H1 (cell line): ENCODE measurements at regions not wholly inside any gene's neighbourhood (a gene's known extent, or its start where the extent isn't known, plus 50 kb on each side); places are given as distances from the start of the nearest gene placed in this dataset.

Experiments used
- CTCF ChIA-PET: fragments of 300-600 bp; sonication (Branson Sonifier 250); formaldehyde crosslinking; loops from one replicate; lab custom pipeline; 2021; ENCODE audit not compliant: partially characterized antibody; lab: Charles Lee
- POLR2A ChIA-PET: fragments of 300-600 bp; sonication (Branson Sonifier 250); formaldehyde crosslinking; loops from one replicate; lab custom pipeline; 2021; ENCODE audit warnings: inconsistent platforms; ENCODE audit not compliant: partially characterized antibody; lab: Charles Lee
- DNase-seq, 2 experiments: peaks; one replicate each; pipeline versions ENCODE4 v3.0.0 to v3.0.0-alpha.2; 2010 to 2022; ENCODE audit warnings: low spot score in 2 of 2, low read depth in 1 of 2, mixed read lengths in 1 of 2
- FAIRE-seq: peaks from 2 replicates; lab custom pipeline; 2011; peaks lifted over from hg19 to GRCh38; lab: Jason Lieb, UNC
- H2AFZ ChIP-seq: 2 replicates; pipeline ENCODE4 v1.8.1; 2012; ENCODE audit warnings: low read length, inconsistent platforms
- H2AK5ac ChIP-seq: 2 replicates; pipeline ENCODE4 v1.6.1; 2013; ENCODE audit warnings: low read depth, low read length
- H2BK120ac ChIP-seq: replicated peaks from 2 replicates; pipeline ENCODE3; 2013; ENCODE audit warnings: low read depth, low read length, inconsistent platforms
- H2BK12ac ChIP-seq: 2 replicates; pipeline ENCODE4 v1.6.1; 2013; ENCODE audit warnings: low read depth, low read length
- H2BK15ac ChIP-seq: 2 replicates; pipeline ENCODE4 v1.6.1; 2013; ENCODE audit warnings: low read length
- H2BK20ac ChIP-seq: 2 replicates; pipeline ENCODE4 v1.6.1; 2013; ENCODE audit warnings: low read length
- H2BK5ac ChIP-seq: 2 replicates; pipeline ENCODE4 v1.6.1; 2013; ENCODE audit warnings: low read depth, low read length
- H3K14ac ChIP-seq: 2 replicates; pipeline ENCODE4 v1.6.1; 2013; ENCODE audit warnings: inconsistent platforms; ENCODE audit not compliant: insufficient read length
- H3K18ac ChIP-seq: 2 replicates; pipeline ENCODE4 v1.6.1; 2013; ENCODE audit warnings: low read length; ENCODE audit errors: extremely low read depth
- H3K23ac ChIP-seq: 2 replicates; pipeline ENCODE4 v1.6.1; 2013; ENCODE audit warnings: inconsistent platforms; ENCODE audit not compliant: insufficient read length
- H3K23me2 ChIP-seq: 2 replicates; pipeline ENCODE4 v1.6.1; 2013; ENCODE audit warnings: low read depth, low read length
- H3K27ac ChIP-seq: 2 replicates; pipeline ENCODE4 v1.6.1; 2011; ENCODE audit warnings: low read depth, low read length, inconsistent platforms
- H3K27me3 ChIP-seq, 4 experiments: replicated peaks in 1 of 4; 1 replicate in 1 of 4; 2 replicates in 3 of 4; pipeline versions ENCODE4 v1.6.1 to v1.8.1; 2011 to 2013; ENCODE audit warnings: low read length in 3 of 4, mild to moderate bottlenecking in 3 of 4, inconsistent platforms in 2 of 4, mixed read lengths in 2 of 4, moderate library complexity in 1 of 4; ENCODE audit not compliant: control insufficient read depth in 3 of 4, insufficient read depth in 3 of 4; ENCODE audit errors: extremely low read depth in 1 of 4
- H3K36me3 ChIP-seq, 4 experiments: 2 replicates each; pipeline versions ENCODE4 v1.6.1 to v1.8.1; 2011 to 2013; ENCODE audit warnings: mild to moderate bottlenecking in 4 of 4, low read length in 3 of 4, moderate library complexity in 2 of 4, control low read depth in 1 of 4, inconsistent platforms in 1 of 4; ENCODE audit not compliant: insufficient read depth in 4 of 4, control insufficient read depth in 2 of 4
- H3K4ac ChIP-seq: replicated peaks from 2 replicates; pipeline ENCODE3; 2013; ENCODE audit warnings: low read length, low read depth, mixed read lengths, inconsistent platforms; ENCODE audit not compliant: insufficient read length
- H3K4me1 ChIP-seq, 4 experiments: replicated peaks in 1 of 4; 1 replicate in 1 of 4; 2 replicates in 3 of 4; pipeline versions ENCODE4 v1.6.1 to v1.8.1; 2011 to 2013; ENCODE audit warnings: low read length in 3 of 4, inconsistent platforms in 2 of 4, mixed read lengths in 1 of 4; ENCODE audit not compliant: insufficient read depth in 4 of 4, control insufficient read depth in 3 of 4
- H3K4me2 ChIP-seq, 2 experiments: 2 replicates each; pipeline versions ENCODE4 v1.6.1 to v1.8.1; 2011 to 2013; ENCODE audit warnings: low read depth in 2 of 2, low read length in 2 of 2, control low read depth in 1 of 2, inconsistent platforms in 1 of 2, mild to moderate bottlenecking in 1 of 2; ENCODE audit not compliant: insufficient read depth in 1 of 2
- H3K4me3 ChIP-seq, 4 experiments: fragments of 200-600, 300-600 bp in 1 of 4; sonication (generic), shearing (Covaris generic), sonication (Bioruptor Twin) in 1 of 4; 2 replicates each; pipeline versions ENCODE4 v1.5.1 to v1.8.1; 2011 to 2016; ENCODE audit warnings: low read length in 4 of 4, low read depth in 3 of 4, control low read depth in 2 of 4, inconsistent platforms in 2 of 4, mild to moderate bottlenecking in 2 of 4, mixed read lengths in 1 of 4, moderate library complexity in 1 of 4; ENCODE audit not compliant: insufficient read depth in 2 of 4; ENCODE audit errors: extremely low read depth in 1 of 4
- H3K56ac ChIP-seq: replicated peaks from 2 replicates; pipeline ENCODE3; 2013; ENCODE audit warnings: low read depth, mild to moderate bottlenecking, mixed read lengths, low read length, inconsistent platforms; ENCODE audit not compliant: insufficient read length
- H3K79me1 ChIP-seq: 2 replicates; pipeline ENCODE4 v1.6.1; 2013; ENCODE audit warnings: low read depth, low read length, control low read depth
- H3K79me2 ChIP-seq, 2 experiments: 2 replicates each; pipeline versions ENCODE4 v1.6.1 to v1.8.1; 2012 to 2013; ENCODE audit warnings: low read length in 2 of 2, mild to moderate bottlenecking in 2 of 2, inconsistent platforms in 1 of 2; ENCODE audit not compliant: insufficient read depth in 2 of 2, control insufficient read depth in 1 of 2
- H3K9ac ChIP-seq, 4 experiments: replicated peaks in 1 of 4; 1 replicate in 1 of 4; 2 replicates in 3 of 4; pipeline versions ENCODE4 v1.6.1 to v1.8.1; 2011 to 2013; ENCODE audit warnings: low read depth in 3 of 4, low read length in 3 of 4, control low read depth in 2 of 4, mild to moderate bottlenecking in 2 of 4, moderate library complexity in 2 of 4, inconsistent platforms in 1 of 4; ENCODE audit errors: extremely low read depth in 1 of 4
- H3K9me3 ChIP-seq, 2 experiments: 2 replicates each; pipeline versions ENCODE4 v1.6.1 to v1.8.1; 2012 to 2013; ENCODE audit warnings: mild to moderate bottlenecking in 2 of 2, moderate library complexity in 2 of 2, control low read depth in 1 of 2, inconsistent platforms in 1 of 2, low read depth in 1 of 2, low read length in 1 of 2, mixed read lengths in 1 of 2; ENCODE audit not compliant: insufficient read depth in 2 of 2
- H4K20me1 ChIP-seq, 2 experiments: replicated peaks in 1 of 2; 2 replicates each; pipeline versions ENCODE3 to v1.8.1; 2011 to 2013; ENCODE audit warnings: inconsistent platforms in 2 of 2, low read length in 2 of 2, mild to moderate bottlenecking in 1 of 2; ENCODE audit not compliant: insufficient read depth in 2 of 2, control insufficient read depth in 1 of 2
- H4K5ac ChIP-seq: 2 replicates; pipeline ENCODE4 v1.6.1; 2013; ENCODE audit warnings: low read length, low read depth, mixed read lengths, inconsistent platforms; ENCODE audit not compliant: insufficient read length
- H4K8ac ChIP-seq: 2 replicates; pipeline ENCODE4 v1.8.0; 2013; ENCODE audit warnings: mild to moderate bottlenecking, moderate library complexity, low read length, inconsistent platforms; ENCODE audit not compliant: insufficient read depth; ENCODE audit errors: extremely low read depth
- H4K91ac ChIP-seq: replicated peaks from 2 replicates; pipeline ENCODE3; 2013; ENCODE audit warnings: low read length, mixed read lengths, inconsistent platforms; ENCODE audit not compliant: insufficient read length
- EGR1 ChIP-seq: IDR thresholded peaks from 2 replicates; pipeline ENCODE4 v1.6.1; 2011; ENCODE audit warnings: low read depth, low read length, borderline replicate concordance
- POLR2AphosphoS5 ChIP-seq: IDR thresholded peaks from 2 replicates; pipeline ENCODE4 v1.6.1; 2011; ENCODE audit warnings: low read depth, low read length
- POU5F1 ChIP-seq: IDR thresholded peaks from 2 replicates; pipeline ENCODE4 v1.6.1; 2011; ENCODE audit warnings: low read depth, mild to moderate bottlenecking, low read length, moderate library complexity
- SP2 ChIP-seq: IDR thresholded peaks from 2 replicates; pipeline ENCODE4 v1.6.1; 2012; ENCODE audit warnings: mild to moderate bottlenecking, low read length, inconsistent platforms
- WGBS, 2 experiments: shearing (Covaris generic) in 1 of 2; methylation state at CpG; one replicate each; pipeline versions ENCODE4 v1.1.6 to v1.1.7; 2013 to 2015; ENCODE audit warnings: low lambda C conversion rate in 2 of 2, mixed read lengths in 2 of 2, inconsistent platforms in 1 of 2, low coverage in 1 of 2, missing lambda C conversion rate in 1 of 2; ENCODE audit not compliant: insufficient replicate concordance in 2 of 2, insufficient coverage in 1 of 2, insufficient read length in 1 of 2; ENCODE audit errors: extremely low coverage in 1 of 2, missing lambda C conversion rate in 1 of 2; 5-methylcytosine and 5-hydroxymethylcytosine counted together
- TF ChIP-seq, protein P1 (sequence below), 3 experiments: IDR thresholded peaks; 1 replicate in 2 of 3; 2 replicates in 1 of 3; pipeline versions ENCODE4 v1.5.1 to v1.6.1; 2011; ENCODE audit warnings: low read length in 3 of 3, mild to moderate bottlenecking in 3 of 3, inconsistent platforms in 2 of 3, low read depth in 1 of 3, moderate library complexity in 1 of 3; ENCODE audit not compliant: insufficient read depth in 1 of 3; ENCODE audit errors: control extremely low read depth in 1 of 3
- TF ChIP-seq, protein P2 (sequence below): IDR thresholded peaks from 2 replicates; pipeline ENCODE4 v1.6.1; 2011; ENCODE audit warnings: low read depth, mild to moderate bottlenecking, low read length; ENCODE audit not compliant: insufficient read depth

DNA sequence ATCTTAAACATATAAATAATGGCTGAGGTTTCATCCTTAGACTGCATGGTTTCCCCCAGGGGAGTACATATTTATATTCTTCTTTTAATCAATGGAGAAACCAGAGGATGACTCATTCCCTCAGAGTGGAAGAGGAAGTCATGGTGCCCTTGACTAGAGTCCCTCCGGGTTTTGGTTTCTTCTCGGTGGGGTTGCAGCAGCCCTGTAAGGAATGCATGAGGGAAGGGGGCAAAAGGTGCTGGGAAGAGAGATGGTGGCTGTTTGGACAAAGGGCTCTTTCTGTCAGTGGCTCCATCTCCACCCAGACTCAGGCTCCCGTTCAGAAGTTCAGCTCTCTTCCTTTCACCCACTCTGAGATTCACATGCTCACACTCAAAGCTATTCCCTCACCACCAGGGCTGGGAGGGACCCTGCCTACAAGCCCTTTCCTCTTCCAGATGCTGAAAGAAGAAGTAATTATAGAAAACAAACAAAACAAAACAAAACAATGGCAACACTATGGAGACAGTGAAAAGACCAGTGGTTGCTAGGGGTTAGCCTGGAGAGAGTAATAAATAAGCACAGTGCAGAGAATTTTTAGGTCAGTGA lies 129.8 kb upstream of the IL12B start:
- H3K23ac ChIP-seq = no peak overlapping the region
- no peaks in the 10 kb centered on the region for H3K27me3 ChIP-seq
- no peaks in the 10 kb centered on the region for H4K20me1 ChIP-seq
- ChIA-PET CTCF (no interaction called here), POLR2A (no interaction called here)
- no peak overlapping the region for H2BK15ac ChIP-seq
- no peak overlapping the region for H3K56ac ChIP-seq
- H4K91ac ChIP-seq = no peak overlapping the region
- H4K5ac ChIP-seq = no peak overlapping the region
- no peak overlapping the region for H3K9ac ChIP-seq
- peaks cover 2% of the 10 kb centered on the region; the same call in 1 of the 2 replicates for H3K23me2 ChIP-seq
- DNase-seq (no peak), FAIRE-seq (no peak)
- no peak overlapping the region for H4K8ac ChIP-seq
- H3K27ac ChIP-seq = no peak overlapping the region
- H3K4ac ChIP-seq = no peak overlapping the region
- no peak overlapping the region for H2BK12ac ChIP-seq
- H2BK5ac ChIP-seq = no peak overlapping the region
- no peaks in the 10 kb centered on the region for H3K36me3 ChIP-seq
- H2BK20ac ChIP-seq = no peak overlapping the region
- H3K9me3 ChIP-seq = no peaks in the 10 kb centered on the region
- H3K4me1 ChIP-seq = no peaks in the 10 kb centered on the region
- H2BK120ac ChIP-seq = no peak overlapping the region
- H3K14ac ChIP-seq = no peak overlapping the region
- 98% methylated on average over 3 of the region's 3 CpGs; no CpG with 5 or more reads in 1 of the 2 experiments for WGBS, 2 experiments
- H2AFZ ChIP-seq = no peak overlapping the region
- H3K79me1 ChIP-seq = no peaks in the 10 kb centered on the region
- TF ChIP-seq, protein P1, sequence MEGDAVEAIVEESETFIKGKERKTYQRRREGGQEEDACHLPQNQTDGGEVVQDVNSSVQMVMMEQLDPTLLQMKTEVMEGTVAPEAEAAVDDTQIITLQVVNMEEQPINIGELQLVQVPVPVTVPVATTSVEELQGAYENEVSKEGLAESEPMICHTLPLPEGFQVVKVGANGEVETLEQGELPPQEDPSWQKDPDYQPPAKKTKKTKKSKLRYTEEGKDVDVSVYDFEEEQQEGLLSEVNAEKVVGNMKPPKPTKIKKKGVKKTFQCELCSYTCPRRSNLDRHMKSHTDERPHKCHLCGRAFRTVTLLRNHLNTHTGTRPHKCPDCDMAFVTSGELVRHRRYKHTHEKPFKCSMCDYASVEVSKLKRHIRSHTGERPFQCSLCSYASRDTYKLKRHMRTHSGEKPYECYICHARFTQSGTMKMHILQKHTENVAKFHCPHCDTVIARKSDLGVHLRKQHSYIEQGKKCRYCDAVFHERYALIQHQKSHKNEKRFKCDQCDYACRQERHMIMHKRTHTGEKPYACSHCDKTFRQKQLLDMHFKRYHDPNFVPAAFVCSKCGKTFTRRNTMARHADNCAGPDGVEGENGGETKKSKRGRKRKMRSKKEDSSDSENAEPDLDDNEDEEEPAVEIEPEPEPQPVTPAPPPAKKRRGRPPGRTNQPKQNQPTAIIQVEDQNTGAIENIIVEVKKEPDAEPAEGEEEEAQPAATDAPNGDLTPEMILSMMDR (IDR thresholded peaks at IDR 0.05; ENCODE audit: control extremely low read depth in 1 of 3, insufficient read depth in 1 of 3, low read depth in 1 of 3, low read length in 3 of 3) = no peak
- TF ChIP-seq SP2 = no peak
- TF ChIP-seq, protein P2, sequence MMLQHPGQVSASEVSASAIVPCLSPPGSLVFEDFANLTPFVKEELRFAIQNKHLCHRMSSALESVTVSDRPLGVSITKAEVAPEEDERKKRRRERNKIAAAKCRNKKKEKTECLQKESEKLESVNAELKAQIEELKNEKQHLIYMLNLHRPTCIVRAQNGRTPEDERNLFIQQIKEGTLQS = no peak
- no peak for TF ChIP-seq POLR2AphosphoS5
- no peak for TF ChIP-seq POU5F1
- TF ChIP-seq EGR1 = no peak
- TF ChIP-seq, all 59 proteins: peak for 0
- no peak overlapping the region for H2AK5ac ChIP-seq
- H3K4me3 ChIP-seq = no peak overlapping the region
- no peak overlapping the region for H3K4me2 ChIP-seq
- no peak overlapping the region for H3K18ac ChIP-seq
- no peaks in the 10 kb centered on the region for H3K79me2 ChIP-seq
